ENCODE measurements at regions not wholly inside any gene's neighbourhood (a gene's known extent, or its start where the extent isn't known, plus 50 kb on each side); places are given as distances from the start of the nearest gene placed in this dataset.

- no peaks in the 10 kb centered on the region for H3K27me3 ChIP-seq (ENCODE audit: low read length)
Measured at GRCh38 chr16:35480361-35480760, 2020.9 kb downstream of the TP53TG3F start.

DNA sequence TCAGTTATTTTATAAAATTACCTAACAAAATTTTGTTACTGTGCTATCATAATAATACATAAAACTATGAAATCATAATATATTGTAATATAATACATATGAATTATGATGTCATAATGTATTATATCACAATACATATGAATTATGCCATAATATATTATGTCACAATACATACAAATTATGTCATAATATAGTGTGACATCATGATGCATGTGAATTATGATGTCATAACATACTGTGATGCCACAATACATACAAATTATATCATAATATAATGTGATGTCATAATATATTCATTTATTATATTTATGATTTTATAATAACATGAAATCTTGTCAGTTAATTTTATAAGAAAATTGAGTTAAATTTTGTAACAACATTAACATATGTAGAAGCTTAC is 2021.6 kb downstream of the TP53TG3F start:
- TF ChIP-seq EZH2 (IDR thresholded peaks at IDR 0.05; ENCODE audit: low read length, unreplicated experiment), result no peak
- TF ChIP-seq, protein P1, sequence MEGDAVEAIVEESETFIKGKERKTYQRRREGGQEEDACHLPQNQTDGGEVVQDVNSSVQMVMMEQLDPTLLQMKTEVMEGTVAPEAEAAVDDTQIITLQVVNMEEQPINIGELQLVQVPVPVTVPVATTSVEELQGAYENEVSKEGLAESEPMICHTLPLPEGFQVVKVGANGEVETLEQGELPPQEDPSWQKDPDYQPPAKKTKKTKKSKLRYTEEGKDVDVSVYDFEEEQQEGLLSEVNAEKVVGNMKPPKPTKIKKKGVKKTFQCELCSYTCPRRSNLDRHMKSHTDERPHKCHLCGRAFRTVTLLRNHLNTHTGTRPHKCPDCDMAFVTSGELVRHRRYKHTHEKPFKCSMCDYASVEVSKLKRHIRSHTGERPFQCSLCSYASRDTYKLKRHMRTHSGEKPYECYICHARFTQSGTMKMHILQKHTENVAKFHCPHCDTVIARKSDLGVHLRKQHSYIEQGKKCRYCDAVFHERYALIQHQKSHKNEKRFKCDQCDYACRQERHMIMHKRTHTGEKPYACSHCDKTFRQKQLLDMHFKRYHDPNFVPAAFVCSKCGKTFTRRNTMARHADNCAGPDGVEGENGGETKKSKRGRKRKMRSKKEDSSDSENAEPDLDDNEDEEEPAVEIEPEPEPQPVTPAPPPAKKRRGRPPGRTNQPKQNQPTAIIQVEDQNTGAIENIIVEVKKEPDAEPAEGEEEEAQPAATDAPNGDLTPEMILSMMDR (conservative IDR thresholded peaks at IDR 0.05; ENCODE audit: low read depth, low read length), result no peak
- TF ChIP-seq EZH2phosphoT487 (IDR thresholded peaks at IDR 0.05; ENCODE audit: borderline replicate concordance, low read length), result no peak
- no peak overlapping the region for H3K27ac ChIP-seq (ENCODE audit: low read length)
- no TSS peak for BruUV-seq (replicated peaks)

More at GRCh38 chr16:35480361-35480760, 2020.9 kb downstream of the TP53TG3F start:
- Histone ChIP-seq H3K79me2 (ENCODE audit: low read length) (no peaks in the 10 kb centered on the region), H3K4me1 (ENCODE audit: insufficient read depth, low read length) (no peaks in the 10 kb centered on the region), H3K36me3 (ENCODE audit: low read depth, low read length) (no peaks in the 10 kb centered on the region), H4K20me1 (ENCODE audit: low read length) (no peaks in the 10 kb centered on the region), H2AFZ (ENCODE audit: low read length) (no peak overlapping the region), H3K4me2 (ENCODE audit: low read length) (no peak overlapping the region), H3K4me3 (ENCODE audit: low read length) (no peak overlapping the region), H3K27ac (ENCODE audit: low read length) (no peak overlapping the region), H3F3A (ENCODE audit: low read length, unreplicated experiment) (no peaks in the 10 kb centered on the region), H3K9me3 (ENCODE audit: low read length) (no peaks in the 10 kb centered on the region), H3K9me2 (replicated peaks; ENCODE audit: low read length) (no peaks in the 10 kb centered on the region), H3K9ac (ENCODE audit: low read length) (no peak overlapping the region)
- BruUV-seq (replicated peaks), result no TSS peak
- CTCF ChIA-PET, result no interaction called here
- POLR2A ChIA-PET (ENCODE audit: unreplicated experiment), result no interaction called here
- TF ChIP-seq EZH2 (IDR thresholded peaks at IDR 0.05; ENCODE audit: low read length, unreplicated experiment) (no peak), EZH2phosphoT487 (IDR thresholded peaks at IDR 0.05; ENCODE audit: borderline replicate concordance, low read length) (no peak)
- TF ChIP-seq, protein P1 (conservative IDR thresholded peaks at IDR 0.05; ENCODE audit: low read depth, low read length), result no peak
- intact Hi-C loops (cut with micrococcal nuclease), result no loop called here
- DNase-seq (no peak), ATAC-seq (no peak)

GRCh38 chr16:35485915-35486314 is 2026.5 kb downstream of the TP53TG3F start:
- Histone ChIP-seq H3K79me2 (ENCODE audit: low read length) (no peaks in the 10 kb centered on the region), H3K9me3 (ENCODE audit: low read length) (0 out of 2 replicates have a peak, but pooled peaks cover 3% of the 10 kb centered on the region), H3K4me2 (ENCODE audit: low read length) (no peak overlapping the region), H3K9ac (ENCODE audit: low read length) (no peak overlapping the region), H3K27ac (ENCODE audit: low read length) (no peak overlapping the region), H3K9me2 (replicated peaks; ENCODE audit: low read length) (no peaks in the 10 kb centered on the region), H4K20me1 (ENCODE audit: low read length) (no peaks in the 10 kb centered on the region), H3K4me1 (ENCODE audit: insufficient read depth, low read length) (no peaks in the 10 kb centered on the region), H3F3A (ENCODE audit: low read length, unreplicated experiment) (no peaks in the 10 kb centered on the region), H3K4me3 (ENCODE audit: low read length) (no peak overlapping the region), H3K36me3 (ENCODE audit: low read depth, low read length) (no peaks in the 10 kb centered on the region), H3K27me3 (ENCODE audit: low read length) (no peaks in the 10 kb centered on the region), H2AFZ (ENCODE audit: low read length) (no peak overlapping the region)
- ChIA-PET CTCF (no interaction called here), POLR2A (ENCODE audit: unreplicated experiment) (no interaction called here)
- BruUV-seq (replicated peaks), result no TSS peak
- TF ChIP-seq EZH2phosphoT487 (IDR thresholded peaks at IDR 0.05; ENCODE audit: borderline replicate concordance, low read length) (no peak), EZH2 (IDR thresholded peaks at IDR 0.05; ENCODE audit: low read length, unreplicated experiment) (no peak)
- TF ChIP-seq, protein P1 (conservative IDR thresholded peaks at IDR 0.05; ENCODE audit: low read depth, low read length), result no peak
- ATAC-seq (no peak), DNase-seq (no peak)
- intact Hi-C loops (cut with micrococcal nuclease), result no loop called here

More for the DNA sequence above, 2021.6 kb downstream of the TP53TG3F start:
- no peaks in the 10 kb centered on the region for H3K9me2 ChIP-seq (replicated peaks; ENCODE audit: low read length)
- intact Hi-C loops (cut with micrococcal nuclease), result no loop called here
- H3F3A ChIP-seq (ENCODE audit: low read length, unreplicated experiment), result no peaks in the 10 kb centered on the region
- H3K9me3 ChIP-seq (ENCODE audit: low read length), result no peaks in the 10 kb centered on the region
- no peak for ATAC-seq
- H3K4me1 ChIP-seq (ENCODE audit: insufficient read depth, low read length), result no peaks in the 10 kb centered on the region
- no peak overlapping the region for H3K9ac ChIP-seq (ENCODE audit: low read length)
- H3K27me3 ChIP-seq (ENCODE audit: low read length), result no peaks in the 10 kb centered on the region
- DNase-seq, result no peak
- ChIA-PET CTCF (no interaction called here), POLR2A (ENCODE audit: unreplicated experiment) (no interaction called here)
- H4K20me1 ChIP-seq (ENCODE audit: low read length), result no peaks in the 10 kb centered on the region
- H2AFZ ChIP-seq (ENCODE audit: low read length), result no peak overlapping the region
- H3K36me3 ChIP-seq (ENCODE audit: low read depth, low read length), result no peaks in the 10 kb centered on the region
- no peaks in the 10 kb centered on the region for H3K79me2 ChIP-seq (ENCODE audit: low read length)
- H3K4me3 ChIP-seq (ENCODE audit: low read length), result no peak overlapping the region
- no peak overlapping the region for H3K4me2 ChIP-seq (ENCODE audit: low read length)

Data from PC-3 (cell line).